Neural progenitor cell (in vitro differentiated cells): ENCODE measurements at regions not wholly inside any gene's neighbourhood (a gene's known extent, or its start where the extent isn't known, plus 50 kb on each side); places are given as distances from the start of the nearest gene placed in this dataset.
A peak's percentile ranks its signal among the peaks of the same experiment; 100 is the strongest.

ENCODE experiments used
- DNase-seq: peaks from one replicate; pipeline ENCODE4 v3.0.0-alpha.2; 2016; ENCODE audit warnings: low spot score
- H2AFZ ChIP-seq: fragments of 200-600 bp; sonication (generic); replicated peaks from 2 replicates; pipeline ENCODE4 v1.6.1; 2016; ENCODE audit warnings: antibody characterized with exemption
- H3F3A ChIP-seq: fragments of 200-600 bp; sonication (generic); 2 replicates; pipeline ENCODE4 v1.6.1; 2016; ENCODE audit warnings: antibody characterized with exemption, low read depth
- H3K27ac ChIP-seq: fragments of 200-600 bp; sonication (generic); 2 replicates; pipeline ENCODE4 v1.5.1; 2016; ENCODE audit warnings: mild to moderate bottlenecking
- H3K27me3 ChIP-seq: fragments of 200-600 bp; sonication (generic); 2 replicates; pipeline ENCODE4 v1.6.1; 2016; ENCODE audit warnings: mild to moderate bottlenecking, moderate library complexity
- H3K36me3 ChIP-seq: fragments of 200-600 bp; sonication (generic); 2 replicates; pipeline ENCODE4 v1.5.1; 2016
- H3K4me1 ChIP-seq: fragments of 200-600 bp; sonication (generic); 2 replicates; pipeline ENCODE4 v1.6.1; 2016; ENCODE audit warnings: mixed run types
- H3K4me2 ChIP-seq: fragments of 200-600 bp; sonication (generic); 2 replicates; pipeline ENCODE4 v1.6.1; 2016
- H3K4me3 ChIP-seq: fragments of 200-600 bp; sonication (generic); 2 replicates; pipeline ENCODE4 v1.5.1; 2016
- H3K79me2 ChIP-seq: fragments of 200-600 bp; sonication (generic); 2 replicates; pipeline ENCODE4 v1.6.1; 2016; ENCODE audit warnings: low read depth
- H3K9ac ChIP-seq: fragments of 200-600 bp; sonication (generic); 2 replicates; pipeline ENCODE4 v1.6.1; 2016
- H3K9me3 ChIP-seq: fragments of 200-600 bp; sonication (generic); 2 replicates; pipeline ENCODE4 v1.5.1; 2016; ENCODE audit warnings: low read depth
- H4K20me1 ChIP-seq: fragments of 200-600 bp; sonication (generic); 2 replicates; pipeline ENCODE4 v1.6.1; 2016; ENCODE audit warnings: low read depth
- H3K27ac Mint-ChIP-seq: 3 replicates; pipeline ENCODE4 v1.8.0; 2021; ENCODE audit warnings: mixed read lengths
- H3K27me3 Mint-ChIP-seq: 2 replicates; pipeline ENCODE4 v1.8.0; 2022; ENCODE audit warnings: low read depth, mild to moderate bottlenecking, inconsistent platforms, moderate library complexity, mixed read lengths; ENCODE audit not compliant: insufficient read depth
- H3K36me3 Mint-ChIP-seq: 3 replicates; pipeline ENCODE4 v1.8.0; 2021; ENCODE audit warnings: mixed read lengths
- H3K4me1 Mint-ChIP-seq: 3 replicates; pipeline ENCODE4 v1.8.0; 2021; ENCODE audit warnings: mixed read lengths
- H3K4me3 Mint-ChIP-seq: 3 replicates; pipeline ENCODE4 v1.8.0; 2021; ENCODE audit warnings: mild to moderate bottlenecking, moderate library complexity, mixed read lengths
- H3K9me3 Mint-ChIP-seq: 3 replicates; pipeline ENCODE4 v1.8.0; 2020; ENCODE audit warnings: mixed read lengths
- CTCF ChIP-seq: fragments of 200-600 bp; sonication (generic); IDR thresholded peaks from 2 replicates; pipeline ENCODE4 v1.5.1; 2017; ENCODE audit warnings: antibody characterized with exemption, mild to moderate bottlenecking
- EZH2 ChIP-seq: fragments of 200-600 bp; sonication (generic); IDR thresholded peaks from 2 replicates; pipeline ENCODE4 v1.6.1; 2017; ENCODE audit warnings: antibody characterized with exemption, mild to moderate bottlenecking, moderate library complexity
- EZH2phosphoT487 ChIP-seq: fragments of 200-600 bp; sonication (generic); IDR thresholded peaks from 2 replicates; pipeline ENCODE4 v1.6.1; 2017; ENCODE audit warnings: antibody characterized with exemption

DNA sequence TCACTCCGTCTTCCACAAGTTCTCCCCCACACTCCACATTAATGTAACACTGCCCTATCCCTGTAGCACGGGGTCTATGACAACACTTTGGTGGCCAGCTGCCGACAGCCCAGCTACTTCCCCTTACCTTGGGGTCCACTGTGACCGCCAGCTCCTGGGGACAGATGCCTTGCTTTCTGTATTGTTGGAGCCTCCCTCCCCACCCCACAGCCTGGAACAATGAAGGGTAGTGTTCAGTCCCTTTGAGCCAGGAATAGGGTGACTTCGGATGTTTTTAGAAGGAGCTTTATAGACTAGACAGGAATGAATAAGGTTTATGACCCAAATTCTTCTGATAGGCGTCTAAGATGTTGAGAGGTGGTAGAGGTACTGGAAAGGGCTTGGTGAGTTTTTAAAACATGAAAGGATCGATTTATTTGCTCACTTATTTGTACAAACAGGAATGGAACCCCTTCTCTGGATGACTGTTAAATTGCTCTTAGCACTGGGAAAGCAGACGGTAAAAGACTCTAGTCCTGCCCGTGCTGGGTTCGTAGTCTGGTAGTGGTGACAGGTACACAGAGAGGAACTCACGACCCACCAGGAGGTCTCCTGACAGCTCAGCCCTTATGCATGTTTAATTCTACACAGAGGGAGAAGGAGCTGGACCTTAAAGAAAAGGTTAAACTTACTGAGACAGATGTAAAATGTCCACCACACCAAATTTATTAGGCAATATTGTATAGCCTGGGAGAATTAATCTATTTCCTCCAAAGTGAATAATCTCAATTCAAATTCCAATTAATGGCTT, 90.9 kb downstream of the MYCN start:
- no peaks in the 10 kb centered on the region for H3K27me3 ChIP-seq
- H3K4me2 ChIP-seq: peak overlapping the region; percentile 62
- H3K9ac ChIP-seq: no peak overlapping the region
- H3K4me3 ChIP-seq: no peak overlapping the region
- Mint-ChIP-seq H3K27me3 (peaks cover 38% of the 10 kb centered on the region), H3K4me1 (peaks cover 66% of the 10 kb centered on the region), H3K36me3 (no peaks in the 10 kb centered on the region), H3K4me3 (peak overlapping the region; percentile 69), H3K27ac (peak overlapping the region; percentile 61), H3K9me3 (no peaks in the 10 kb centered on the region)
- H3K27ac ChIP-seq: peak overlapping the region; percentile 82
- H3K4me1 ChIP-seq: peaks cover 46% of the 10 kb centered on the region
- no peaks in the 10 kb centered on the region for H3K36me3 ChIP-seq
- H4K20me1 ChIP-seq: peaks cover 15% of the 10 kb centered on the region
- H3F3A ChIP-seq: peaks cover 43% of the 10 kb centered on the region
- no peak for TF ChIP-seq CTCF
- no peaks in the 10 kb centered on the region for H3K9me3 ChIP-seq
- no peaks in the 10 kb centered on the region for H3K79me2 ChIP-seq
- DNase-seq: no peak
- no peak overlapping the region for H2AFZ ChIP-seq

DNA sequence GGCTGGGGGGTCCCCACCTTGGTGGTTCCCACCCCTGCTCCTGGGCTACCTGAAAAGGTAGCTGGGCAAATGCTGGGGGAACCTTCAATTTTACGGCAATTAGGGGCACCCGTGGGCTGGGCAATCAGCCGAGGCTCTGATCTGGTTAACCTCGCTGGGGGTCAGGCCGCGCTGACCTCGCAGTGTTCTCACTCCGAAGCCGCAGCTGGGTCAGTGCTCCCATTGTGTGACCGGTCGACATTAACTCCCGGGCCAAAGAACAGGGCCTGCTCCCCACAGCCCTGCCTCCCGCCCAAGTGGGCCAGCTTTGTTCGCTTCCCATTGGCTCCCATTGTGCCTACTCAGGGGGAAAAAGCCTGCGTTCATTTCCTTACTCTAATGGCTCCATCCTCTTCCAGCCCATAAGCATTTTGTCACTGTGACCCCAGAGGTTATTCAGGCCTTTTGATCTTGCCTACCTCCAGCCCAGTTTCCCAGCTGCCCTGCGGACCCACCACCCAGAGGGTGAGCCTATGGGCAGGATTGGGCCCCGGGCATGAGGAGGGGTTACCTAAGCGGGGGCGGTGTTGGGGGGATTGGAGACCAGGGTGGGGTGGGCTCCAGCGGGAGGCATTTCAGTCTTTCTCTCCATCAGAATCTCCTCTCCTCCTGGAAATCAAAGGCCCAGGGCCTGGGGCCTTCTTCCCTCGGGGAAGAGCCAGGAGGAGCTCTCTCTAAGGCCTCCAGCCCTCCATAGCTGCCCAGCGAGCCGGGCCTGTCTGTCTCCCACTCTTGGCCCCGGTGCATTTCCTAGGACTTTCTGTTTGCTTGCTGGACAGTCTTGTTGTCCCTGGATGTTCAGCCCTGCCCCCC, 90.1 kb downstream of the MYCN start:
- Histone ChIP-seq H3K4me3 (no peak overlapping the region), H4K20me1 (peaks cover 15% of the 10 kb centered on the region), H3K79me2 (no peaks in the 10 kb centered on the region), H3F3A (peaks cover 35% of the 10 kb centered on the region), H3K27ac (peak overlapping the region; percentile 82), H3K9me3 (no peaks in the 10 kb centered on the region), H3K4me2 (peak overlapping the region; percentile 62), H3K9ac (no peak overlapping the region), H3K36me3 (no peaks in the 10 kb centered on the region), H2AFZ (no peak overlapping the region), H3K4me1 (peaks cover 38% of the 10 kb centered on the region), H3K27me3 (no peaks in the 10 kb centered on the region)
- Mint-ChIP-seq H3K9me3 (no peaks in the 10 kb centered on the region), H3K27me3 (peaks cover 38% of the 10 kb centered on the region), H3K27ac (peak overlapping the region; percentile 61), H3K4me1 (peaks cover 65% of the 10 kb centered on the region), H3K36me3 (no peaks in the 10 kb centered on the region), H3K4me3 (peak overlapping the region; percentile 59)
- DNase-seq: peak; percentile 96
- TF ChIP-seq EZH2phosphoT487 (no peak), EZH2 (peak; percentile 30)

DNA sequence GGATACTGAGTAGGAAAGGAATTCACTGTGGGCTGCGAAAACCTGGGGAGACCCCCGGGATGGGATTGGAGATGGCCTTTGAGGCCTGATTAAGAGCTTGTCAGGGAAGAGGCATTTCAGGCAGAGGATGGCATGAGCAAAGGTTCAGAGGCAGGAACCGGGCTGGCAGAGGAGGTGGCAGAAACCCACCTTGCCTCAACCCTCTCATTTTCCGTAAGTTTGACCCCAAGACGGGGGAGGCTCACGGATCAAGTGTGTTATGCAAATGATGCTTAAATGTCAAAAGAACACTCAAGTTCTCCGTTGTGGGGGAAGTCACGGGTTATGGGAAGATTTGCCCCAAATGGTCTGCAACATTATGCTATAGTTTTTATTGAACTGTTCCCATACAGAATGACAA, 88.3 kb downstream of the MYCN start:
- Histone ChIP-seq H3K9ac (no peak overlapping the region), H3K4me2 (no peak overlapping the region), H3K9me3 (no peaks in the 10 kb centered on the region), H2AFZ (no peak overlapping the region), H3K4me1 (peaks cover 38% of the 10 kb centered on the region), H3K36me3 (no peaks in the 10 kb centered on the region), H4K20me1 (peaks cover 15% of the 10 kb centered on the region), H3K4me3 (no peak overlapping the region), H3F3A (peaks cover 34% of the 10 kb centered on the region), H3K27ac (no peak overlapping the region), H3K79me2 (no peaks in the 10 kb centered on the region), H3K27me3 (no peaks in the 10 kb centered on the region)
- H3K4me1 Mint-ChIP-seq: peaks cover 57% of the 10 kb centered on the region
- H3K36me3 Mint-ChIP-seq: no peaks in the 10 kb centered on the region
- no peaks in the 10 kb centered on the region for H3K9me3 Mint-ChIP-seq
- H3K27me3 Mint-ChIP-seq: peaks cover 39% of the 10 kb centered on the region
- no peak for TF ChIP-seq EZH2
- no peak for TF ChIP-seq EZH2phosphoT487
- TF ChIP-seq CTCF: no peak
- no peak for DNase-seq
- peak overlapping the region; percentile 11 for H3K4me3 Mint-ChIP-seq
- H3K27ac Mint-ChIP-seq: peak overlapping the region; percentile 18
